IMR-90 (cell line): ENCODE measurements at regions not wholly inside any gene's neighbourhood (a gene's known extent, or its start where the extent isn't known, plus 50 kb on each side); places are given as distances from the start of the nearest gene placed in this dataset.

Source experiments
- ATAC-seq: fragments of 200-7000 bp; cut with Tn5 transposase; 2 replicates; pipeline ENCODE4 v1.9.1; 2020; ENCODE audit warnings: low read depth, mild to moderate bottlenecking, moderate library complexity
- BruUV-seq: library from RNA; stranded (reverse); fragments of 400-500 nt; replicated peaks from 2 replicates; lab custom pipeline; 2021; lab: Mats Ljungman, UMichigan
- CTCF ChIA-PET: fragments of 300-600 bp; formaldehyde crosslinking; extraction: SDS; loops from one replicate; lab custom pipeline; 2021; ENCODE audit warnings: antibody characterized with exemption; lab: Yijun Ruan, JAX
- POLR2A ChIA-PET: fragments of 300-600 bp; sonication (Branson Sonifier 250); formaldehyde crosslinking; loops from one replicate; lab custom pipeline; 2022; ENCODE audit warnings: antibody characterized with exemption; ENCODE audit not compliant: unreplicated experiment; lab: Charles Lee
- DNase-seq: peaks from one replicate; pipeline ENCODE4 v3.0.0; 2013
- H2AFZ ChIP-seq: replicated peaks from 2 replicates; pipeline ENCODE3; 2013; ENCODE audit warnings: low read length, mild to moderate bottlenecking; ENCODE audit not compliant: poor library complexity
- H2AK5ac ChIP-seq: 2 replicates; pipeline ENCODE4 v1.6.1; 2013; ENCODE audit warnings: low read depth, low read length, inconsistent platforms
- H2AK9ac ChIP-seq: replicated peaks from 2 replicates; pipeline ENCODE3; 2013; ENCODE audit warnings: mild to moderate bottlenecking, low read depth, low read length, moderate library complexity; ENCODE audit not compliant: poor library complexity
- H2BK120ac ChIP-seq: 2 replicates; pipeline ENCODE4 v1.6.1; 2013; ENCODE audit warnings: low read depth, low read length, inconsistent platforms
- H2BK15ac ChIP-seq: 3 replicates; pipeline ENCODE4 v1.6.1; 2013; ENCODE audit warnings: low read depth, low read length, inconsistent platforms
- H2BK20ac ChIP-seq: 2 replicates; pipeline ENCODE4 v1.6.1; 2013; ENCODE audit warnings: low read depth, mild to moderate bottlenecking, inconsistent platforms, low read length, moderate library complexity
- H2BK5ac ChIP-seq: 2 replicates; pipeline ENCODE4 v1.6.1; 2013; ENCODE audit warnings: mild to moderate bottlenecking, low read depth, low read length, inconsistent platforms; ENCODE audit not compliant: poor library complexity, severe bottlenecking
- H3K14ac ChIP-seq: replicated peaks from 2 replicates; pipeline ENCODE4 v1.6.1; 2013; ENCODE audit warnings: low read depth, low read length, inconsistent platforms
- H3K18ac ChIP-seq: 2 replicates; pipeline ENCODE4 v1.6.1; 2013; ENCODE audit warnings: low read depth, low read length, control low read depth
- H3K23ac ChIP-seq: 2 replicates; pipeline ENCODE4 v1.6.1; 2013; ENCODE audit warnings: low read depth, low read length, inconsistent platforms
- H3K27ac ChIP-seq: 2 replicates; pipeline ENCODE4 v1.5.1; 2013; ENCODE audit warnings: mild to moderate bottlenecking, control low read depth, low read length; ENCODE audit not compliant: insufficient read depth
- H3K27me3 ChIP-seq: 2 replicates; pipeline ENCODE4 v1.6.1; 2013; ENCODE audit warnings: low read length; ENCODE audit not compliant: control insufficient read depth, insufficient read depth
- H3K36me3 ChIP-seq: 2 replicates; pipeline ENCODE4 v1.6.1; 2013; ENCODE audit warnings: low read length, mixed read lengths; ENCODE audit not compliant: control insufficient read depth, insufficient read depth
- H3K4ac ChIP-seq: 2 replicates; pipeline ENCODE4 v1.6.1; 2013; ENCODE audit warnings: low read depth, low read length, inconsistent platforms
- H3K4me1 ChIP-seq: 2 replicates; pipeline ENCODE4 v1.6.1; 2013; ENCODE audit warnings: low read length, mixed read lengths; ENCODE audit not compliant: control insufficient read depth, insufficient read depth
- H3K4me2 ChIP-seq: 2 replicates; pipeline ENCODE4 v1.6.1; 2013; ENCODE audit warnings: low read depth, mild to moderate bottlenecking, control low read depth, low read length, moderate library complexity
- H3K4me3 ChIP-seq: 2 replicates; pipeline ENCODE4 v1.5.1; 2013; ENCODE audit warnings: low read depth, mild to moderate bottlenecking, control low read depth, low read length, moderate library complexity; ENCODE audit not compliant: insufficient read depth
- H3K56ac ChIP-seq: 2 replicates; pipeline ENCODE4 v1.6.1; 2013; ENCODE audit warnings: low read length, inconsistent platforms; ENCODE audit not compliant: insufficient read depth; ENCODE audit errors: extremely low read depth
- H3K79me1 ChIP-seq, 2 experiments: 2 replicates each; pipeline ENCODE4 v1.6.1; 2013; ENCODE audit warnings: low read length in 2 of 2, inconsistent platforms in 1 of 2, low read depth in 1 of 2
- H3K9ac ChIP-seq: 2 replicates; pipeline ENCODE4 v1.6.1; 2013; ENCODE audit warnings: low read depth, low read length, control low read depth
- H3K9me1 ChIP-seq: 2 replicates; pipeline ENCODE4 v1.6.1; 2013; ENCODE audit warnings: low read length, inconsistent platforms; ENCODE audit not compliant: insufficient read depth
- H3K9me3 ChIP-seq: 2 replicates; pipeline ENCODE4 v1.6.1; 2013; ENCODE audit warnings: low read length; ENCODE audit not compliant: control insufficient read depth, insufficient read depth
- H4K20me1 ChIP-seq: 2 replicates; pipeline ENCODE4 v1.6.1; 2013; ENCODE audit warnings: low read length, inconsistent platforms; ENCODE audit not compliant: insufficient read depth
- H4K5ac ChIP-seq: 2 replicates; pipeline ENCODE4 v1.6.1; 2013; ENCODE audit warnings: mild to moderate bottlenecking, low read depth, low read length, control low read depth
- H4K8ac ChIP-seq, 2 experiments: 2 replicates each; pipeline ENCODE4 v1.6.1; 2013; ENCODE audit warnings: low read depth in 2 of 2, low read length in 2 of 2, control low read depth in 1 of 2, inconsistent platforms in 1 of 2
- H4K91ac ChIP-seq: 2 replicates; pipeline ENCODE4 v1.6.1; 2013; ENCODE audit warnings: low read depth, low read length, inconsistent platforms; ENCODE audit not compliant: insufficient read depth
- BHLHE40 ChIP-seq: fragments of 150-350 bp; IDR thresholded peaks from 2 replicates; pipeline ENCODE4 v1.6.1; 2016; ENCODE audit warnings: mild to moderate bottlenecking, low read depth, low read length
- CEBPB ChIP-seq: IDR thresholded peaks from 2 replicates; pipeline ENCODE4 v1.6.1; 2012; ENCODE audit warnings: low read depth, low read length, improper control_type of control experiment
- CHD1 ChIP-seq: IDR thresholded peaks from 2 replicates; pipeline ENCODE4 v1.6.1; 2012; ENCODE audit warnings: low read depth, low read length, improper control_type of control experiment
- FOS ChIP-seq: fragments of 150-350 bp; IDR thresholded peaks from 2 replicates; pipeline ENCODE4 v1.6.1; 2016; ENCODE audit warnings: low read depth, low read length
- MXI1 ChIP-seq: IDR thresholded peaks from 2 replicates; pipeline ENCODE4 v1.6.1; 2012; ENCODE audit warnings: low read depth, mild to moderate bottlenecking, low read length, moderate library complexity, borderline replicate concordance
- RCOR1 ChIP-seq: IDR thresholded peaks from 2 replicates; pipeline ENCODE4 v1.6.1; 2012; ENCODE audit warnings: mild to moderate bottlenecking, low read length, improper control_type of control experiment; ENCODE audit not compliant: insufficient replicate concordance
- RFX5 ChIP-seq: IDR thresholded peaks from 2 replicates; pipeline ENCODE4 v1.8.0; 2012; ENCODE audit warnings: low read depth, mild to moderate bottlenecking, low read length, moderate library complexity
- SMC3 ChIP-seq: fragments of 150-350 bp; IDR thresholded peaks from 2 replicates; pipeline ENCODE4 v1.6.1; 2016; ENCODE audit warnings: low read depth, mild to moderate bottlenecking, antibody characterized with exemption, low read length, moderate library complexity
- WGBS, 2 experiments: methylation state at CpG; one replicate each; pipeline versions ENCODE4 v1.1.5 to v1.1.7; 2013; ENCODE audit warnings: missing lambda C conversion rate in 2 of 2; ENCODE audit not compliant: insufficient read length in 1 of 2; ENCODE audit errors: extremely low coverage in 2 of 2; 5-methylcytosine and 5-hydroxymethylcytosine counted together
- dilution Hi-C: fragments of 300-500 bp; cut with HindIII; formaldehyde crosslinking; loops from one replicate; pipeline ENCODE4 v1.14.3; 2018; ENCODE audit warnings: low sequenced_read_pairs; ENCODE audit not compliant: unreplicated experiment
- in situ Hi-C: fragments of 300-500 bp; cut with MboI; formaldehyde crosslinking; loops from 3 replicates; pipeline ENCODE4 v1.14.3; 2019; ENCODE audit warnings: low sequenced_read_pairs, inconsistent platforms, mixed read lengths
- intact Hi-C: fragments of 100-400 bp; cut with micrococcal nuclease; formaldehyde crosslinking; loops from 2 replicates; pipeline ENCODE4 v1.10.0; 2022
- TF ChIP-seq, protein P1 (sequence below): fragments of 150-350 bp; IDR thresholded peaks from 2 replicates; pipeline ENCODE4 v1.6.1; 2016; ENCODE audit warnings: low read depth, mild to moderate bottlenecking, low read length, moderate library complexity, borderline replicate concordance
- TF ChIP-seq, protein P2 (sequence below): conservative IDR thresholded peaks from 2 replicates; pipeline ENCODE4 v1.5.1; 2012; ENCODE audit warnings: mild to moderate bottlenecking, low read depth, low read length, improper control_type of control experiment

DNA sequence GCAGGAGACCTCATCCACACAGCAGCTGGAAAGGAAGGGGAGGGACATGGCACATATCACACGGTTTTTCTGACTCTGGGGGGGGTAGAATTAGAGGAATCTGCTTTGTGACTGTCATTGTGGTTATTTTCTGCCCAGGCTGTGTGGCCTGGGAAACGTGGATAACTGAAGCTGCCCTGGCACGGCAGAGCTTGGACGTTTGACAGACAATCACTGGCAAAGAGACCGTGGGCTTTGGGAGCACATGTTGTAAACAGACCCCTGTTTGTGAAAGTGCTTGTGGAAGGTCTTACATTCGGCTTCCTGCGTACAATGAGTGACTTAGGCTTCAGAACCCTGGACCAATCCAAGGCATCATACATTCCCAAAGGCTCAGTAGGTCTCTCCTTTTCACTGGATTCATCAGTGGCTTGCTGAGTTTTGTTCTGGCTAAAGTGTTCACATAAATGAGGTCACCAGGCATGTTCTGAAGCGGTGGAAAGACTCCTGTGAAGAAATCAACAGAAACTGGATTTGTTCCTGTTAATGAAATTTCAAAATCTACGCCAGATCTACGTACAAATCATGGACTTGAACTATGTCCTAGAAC, 188.2 kb downstream of the TEX36 start:
- 13% methylated on average over 3 of the region's 10 CpGs; no CpG with 5 or more reads in 1 of the 2 experiments for WGBS, 2 experiments
- Histone ChIP-seq H3K23ac (no peak overlapping the region), H3K4me3 (no peak overlapping the region), H3K27ac (no peak overlapping the region), H3K14ac (no peak overlapping the region), H4K91ac (no peak overlapping the region), H4K5ac (no peak overlapping the region), H3K27me3 (no peaks in the 10 kb centered on the region; the same call in none of the 2 replicates), H2BK20ac (no peak overlapping the region), H3K4me1 (no peaks in the 10 kb centered on the region), H3K4ac (no peak overlapping the region), H2BK5ac (no peak overlapping the region), H2BK15ac (no peak overlapping the region), H2BK120ac (no peak overlapping the region), H3K36me3 (no peaks in the 10 kb centered on the region), H3K56ac (no peak overlapping the region), H4K8ac (no peak overlapping the region), H3K9ac (no peak overlapping the region), H3K4me2 (no peak overlapping the region), H2AK9ac (no peak overlapping the region), H3K9me3 (no peaks in the 10 kb centered on the region), H3K79me1 (no peaks in the 10 kb centered on the region), H3K9me1 (no peaks in the 10 kb centered on the region), H2AFZ (no peak overlapping the region), H3K18ac (no peak overlapping the region), H2AK5ac (no peak overlapping the region), H4K20me1 (no peaks in the 10 kb centered on the region)
- no peak for DNase-seq
- no TSS peak for BruUV-seq
- CTCF ChIA-PET: interaction anchor here (0.6 kb wide), 1 partner anchor 73 kb away, joined by 6 read pairs; no protein-coding TSS in a partner anchor
- TF ChIP-seq SMC3 (no peak), FOS (no peak), CHD1 (no peak), MXI1 (no peak), RCOR1 (no peak), BHLHE40 (no peak), CEBPB (no peak), RFX5 (no peak)
- TF ChIP-seq, protein P1, sequence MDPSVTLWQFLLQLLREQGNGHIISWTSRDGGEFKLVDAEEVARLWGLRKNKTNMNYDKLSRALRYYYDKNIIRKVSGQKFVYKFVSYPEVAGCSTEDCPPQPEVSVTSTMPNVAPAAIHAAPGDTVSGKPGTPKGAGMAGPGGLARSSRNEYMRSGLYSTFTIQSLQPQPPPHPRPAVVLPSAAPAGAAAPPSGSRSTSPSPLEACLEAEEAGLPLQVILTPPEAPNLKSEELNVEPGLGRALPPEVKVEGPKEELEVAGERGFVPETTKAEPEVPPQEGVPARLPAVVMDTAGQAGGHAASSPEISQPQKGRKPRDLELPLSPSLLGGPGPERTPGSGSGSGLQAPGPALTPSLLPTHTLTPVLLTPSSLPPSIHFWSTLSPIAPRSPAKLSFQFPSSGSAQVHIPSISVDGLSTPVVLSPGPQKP: no peak
- TF ChIP-seq, protein P2, sequence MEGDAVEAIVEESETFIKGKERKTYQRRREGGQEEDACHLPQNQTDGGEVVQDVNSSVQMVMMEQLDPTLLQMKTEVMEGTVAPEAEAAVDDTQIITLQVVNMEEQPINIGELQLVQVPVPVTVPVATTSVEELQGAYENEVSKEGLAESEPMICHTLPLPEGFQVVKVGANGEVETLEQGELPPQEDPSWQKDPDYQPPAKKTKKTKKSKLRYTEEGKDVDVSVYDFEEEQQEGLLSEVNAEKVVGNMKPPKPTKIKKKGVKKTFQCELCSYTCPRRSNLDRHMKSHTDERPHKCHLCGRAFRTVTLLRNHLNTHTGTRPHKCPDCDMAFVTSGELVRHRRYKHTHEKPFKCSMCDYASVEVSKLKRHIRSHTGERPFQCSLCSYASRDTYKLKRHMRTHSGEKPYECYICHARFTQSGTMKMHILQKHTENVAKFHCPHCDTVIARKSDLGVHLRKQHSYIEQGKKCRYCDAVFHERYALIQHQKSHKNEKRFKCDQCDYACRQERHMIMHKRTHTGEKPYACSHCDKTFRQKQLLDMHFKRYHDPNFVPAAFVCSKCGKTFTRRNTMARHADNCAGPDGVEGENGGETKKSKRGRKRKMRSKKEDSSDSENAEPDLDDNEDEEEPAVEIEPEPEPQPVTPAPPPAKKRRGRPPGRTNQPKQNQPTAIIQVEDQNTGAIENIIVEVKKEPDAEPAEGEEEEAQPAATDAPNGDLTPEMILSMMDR: no peak
- intact Hi-C loops (loop anchor here (10.0 kb wide), 1 partner anchor 160 kb away; no protein-coding TSS in a partner anchor), in situ Hi-C loops (no loop called here), dilution Hi-C loops (no loop called here)
- no peak for ATAC-seq
- POLR2A ChIA-PET: no interaction called here
